Body of pancreas (tissue), 4 donors: ENCODE measurements at regions not wholly inside any gene's neighbourhood (a gene's known extent, or its start where the extent isn't known, plus 50 kb on each side); places are given as distances from the start of the nearest gene placed in this dataset.

Experiments used
- CTCF ChIP-seq, 7 experiments: fragments of 450-650 bp in 4 of 7; fragments of 200-600 bp in 3 of 7; sonication (generic) in 3 of 7; IDR thresholded peaks; one replicate each; pipeline ENCODE4 v1.5.1; 2016 to 2019; ENCODE audit warnings: antibody characterized with exemption in 7 of 7
- POLR2A ChIP-seq, 3 donors: fragments of 450-650 bp; IDR thresholded peaks; one replicate each; pipeline ENCODE4 v1.6.1; 2016; ENCODE audit warnings: antibody characterized with exemption in 3 of 3, mild to moderate bottlenecking in 2 of 3

GRCh38 chr12:124213666-124214347 lies 81.1 kb upstream of the RFLNA start:
- TF ChIP-seq CTCF (IDR thresholded peaks at IDR 0.05) (no peak), POLR2A (IDR thresholded peaks at IDR 0.05) (no peak)
